ENCODE measurements at regions not wholly inside any gene's neighbourhood (a gene's known extent, or its start where the extent isn't known, plus 50 kb on each side); places are given as distances from the start of the nearest gene placed in this dataset.

GRCh38 chr4:12595986-12596385, 888.2 kb downstream of the RAB28 start:
- Histone ChIP-seq H3K27me3 (ENCODE audit: insufficient read depth, low read depth) (no peaks in the 10 kb centered on the region), H2AFZ (no peak overlapping the region), H3K9me3 (ENCODE audit: insufficient read depth, low read depth) (no peaks in the 10 kb centered on the region), H3K4me3 (no peak overlapping the region), H3K27ac (no peak overlapping the region), H3F3A (ENCODE audit: insufficient read depth, low read depth) (no peaks in the 10 kb centered on the region), H4K20me1 (ENCODE audit: insufficient read depth) (no peaks in the 10 kb centered on the region), H3K9me2 (ENCODE audit: insufficient read depth) (no peaks in the 10 kb centered on the region), H3K79me2 (ENCODE audit: low read depth) (no peaks in the 10 kb centered on the region), H3K4me2 (no peak overlapping the region), H3K36me3 (ENCODE audit: low read depth) (no peaks in the 10 kb centered on the region), H3K4me1 (replicated peaks; ENCODE audit: insufficient read depth) (no peaks in the 10 kb centered on the region)
- TF ChIP-seq CTCF (conservative IDR thresholded peaks at IDR 0.05) (no peak), EZH2 (IDR thresholded peaks at IDR 0.05; ENCODE audit: low read depth) (no peak)
- no TSS peak for BruUV-seq (replicated peaks)
- intact Hi-C loops (cut with micrococcal nuclease; ENCODE audit: unreplicated experiment), result no loop called here
- ChIA-PET CTCF (no interaction called here), POLR2A (ENCODE audit: unreplicated experiment) (no interaction called here)
- DNase-seq, result no peak

GRCh38 chr4:12595489-12595888, 888.7 kb downstream of the RAB28 start:
- CTCF ChIA-PET, result no interaction called here
- BruUV-seq (replicated peaks), result no TSS peak

GRCh38 chr4:12588582-12588981, 895.6 kb downstream of the RAB28 start:
- no peaks in the 10 kb centered on the region for H3K79me2 ChIP-seq (ENCODE audit: low read depth)
- BruUV-seq (replicated peaks), result no TSS peak
- H3K9me3 ChIP-seq (ENCODE audit: insufficient read depth, low read depth), result no peaks in the 10 kb centered on the region
- no peak overlapping the region for H2AFZ ChIP-seq
- H3K36me3 ChIP-seq (ENCODE audit: low read depth), result no peaks in the 10 kb centered on the region
- H3K27me3 ChIP-seq (ENCODE audit: insufficient read depth, low read depth), result no peaks in the 10 kb centered on the region
- intact Hi-C loops (cut with micrococcal nuclease; ENCODE audit: unreplicated experiment), result no loop called here
- no peak for DNase-seq
- H3K4me1 ChIP-seq (replicated peaks; ENCODE audit: insufficient read depth), result no peaks in the 10 kb centered on the region
- POLR2A ChIA-PET (ENCODE audit: unreplicated experiment), result no interaction called here
- H3K9me2 ChIP-seq (ENCODE audit: insufficient read depth), result no peaks in the 10 kb centered on the region
- no peak overlapping the region for H3K4me2 ChIP-seq
- TF ChIP-seq CTCF (conservative IDR thresholded peaks at IDR 0.05) (no peak), EZH2 (IDR thresholded peaks at IDR 0.05; ENCODE audit: low read depth) (no peak)
- no peaks in the 10 kb centered on the region for H4K20me1 ChIP-seq (ENCODE audit: insufficient read depth)
- no peak overlapping the region for H3K4me3 ChIP-seq
- CTCF ChIA-PET, result no interaction called here
- no peak overlapping the region for H3K27ac ChIP-seq
- H3F3A ChIP-seq (ENCODE audit: insufficient read depth, low read depth), result no peaks in the 10 kb centered on the region

More at GRCh38 chr4:12595489-12595888, 888.7 kb downstream of the RAB28 start:
- no peaks in the 10 kb centered on the region for H4K20me1 ChIP-seq (ENCODE audit: insufficient read depth)
- no peak overlapping the region for H2AFZ ChIP-seq
- no peaks in the 10 kb centered on the region for H3K9me2 ChIP-seq (ENCODE audit: insufficient read depth)
- no peaks in the 10 kb centered on the region for H3K4me1 ChIP-seq (replicated peaks; ENCODE audit: insufficient read depth)
- TF ChIP-seq CTCF (conservative IDR thresholded peaks at IDR 0.05), result no peak
- TF ChIP-seq EZH2 (IDR thresholded peaks at IDR 0.05; ENCODE audit: low read depth), result no peak
- H3K4me2 ChIP-seq, result no peak overlapping the region
- H3K9me3 ChIP-seq (ENCODE audit: insufficient read depth, low read depth), result no peaks in the 10 kb centered on the region
- no peak for DNase-seq
- no peak overlapping the region for H3K27ac ChIP-seq
- H3F3A ChIP-seq (ENCODE audit: insufficient read depth, low read depth), result no peaks in the 10 kb centered on the region
- no peaks in the 10 kb centered on the region for H3K79me2 ChIP-seq (ENCODE audit: low read depth)
- POLR2A ChIA-PET (ENCODE audit: unreplicated experiment), result no interaction called here
- no peaks in the 10 kb centered on the region for H3K27me3 ChIP-seq (ENCODE audit: insufficient read depth, low read depth)
- no peaks in the 10 kb centered on the region for H3K36me3 ChIP-seq (ENCODE audit: low read depth)
- intact Hi-C loops (cut with micrococcal nuclease; ENCODE audit: unreplicated experiment), result no loop called here
- H3K4me3 ChIP-seq, result no peak overlapping the region

All from PC-9 (cell line).